ENCODE measurements at regions not wholly inside any gene's neighbourhood (a gene's known extent, or its start where the extent isn't known, plus 50 kb on each side); places are given as distances from the start of the nearest gene placed in this dataset.

DNA sequence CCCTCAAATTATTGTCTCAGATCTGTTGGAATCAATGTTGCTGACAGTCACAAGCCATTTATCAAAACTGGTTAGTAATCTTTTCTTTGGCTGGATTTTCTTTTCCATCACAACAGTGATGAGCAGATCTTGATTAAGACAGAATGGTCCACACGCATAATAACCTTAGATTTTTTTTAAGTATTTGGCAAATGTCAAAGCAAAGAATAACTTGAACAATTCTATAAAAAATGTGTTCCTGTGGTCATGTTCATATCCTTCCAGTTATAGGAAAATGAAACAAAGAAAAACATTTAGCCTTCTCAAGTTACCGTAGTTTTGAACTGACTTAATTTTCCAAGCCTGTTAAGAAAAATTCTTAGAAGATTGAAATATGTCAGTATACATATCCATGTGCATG, 659.9 kb upstream of the ID2 start:
- no peak overlapping the region for H3T11ph ChIP-seq (ENCODE audit: low read length)
- Mint-ChIP-seq H3K4me1 (peaks cover 0 to 4% of the 10 kb centered on the region in 2 experiments; a peak in 1 of 4 replicates), H3K9me3 (peaks cover 6 to 7% of the 10 kb centered on the region in 2 experiments; a peak in 4 of 5 replicates)

More for the DNA sequence above, 659.9 kb upstream of the ID2 start:
- no peak overlapping the region for H3K56ac ChIP-seq (ENCODE audit: insufficient read length, low read depth, low read length)
- H3K4me1 ChIP-seq (ENCODE audit: insufficient read depth, low read length): no peaks in the 10 kb centered on the region
- H3K23me2 ChIP-seq (ENCODE audit: insufficient read length, low read depth, low read length, poor library complexity, severe bottlenecking): no peaks in the 10 kb centered on the region
- H4K5ac ChIP-seq (ENCODE audit: insufficient read length, low read depth, low read length): no peak overlapping the region
- no peak overlapping the region for H2AK5ac ChIP-seq (ENCODE audit: insufficient read length, low read length)
- no peak overlapping the region for H3K27ac Mint-ChIP-seq
- DNase-seq: no peak
- H4K91ac ChIP-seq (ENCODE audit: insufficient read length, low read depth, low read length): no peak overlapping the region
- peaks cover 2% of the 10 kb centered on the region for H3K27me3 Mint-ChIP-seq (ENCODE audit: low read depth)
- TF ChIP-seq, protein P1, sequence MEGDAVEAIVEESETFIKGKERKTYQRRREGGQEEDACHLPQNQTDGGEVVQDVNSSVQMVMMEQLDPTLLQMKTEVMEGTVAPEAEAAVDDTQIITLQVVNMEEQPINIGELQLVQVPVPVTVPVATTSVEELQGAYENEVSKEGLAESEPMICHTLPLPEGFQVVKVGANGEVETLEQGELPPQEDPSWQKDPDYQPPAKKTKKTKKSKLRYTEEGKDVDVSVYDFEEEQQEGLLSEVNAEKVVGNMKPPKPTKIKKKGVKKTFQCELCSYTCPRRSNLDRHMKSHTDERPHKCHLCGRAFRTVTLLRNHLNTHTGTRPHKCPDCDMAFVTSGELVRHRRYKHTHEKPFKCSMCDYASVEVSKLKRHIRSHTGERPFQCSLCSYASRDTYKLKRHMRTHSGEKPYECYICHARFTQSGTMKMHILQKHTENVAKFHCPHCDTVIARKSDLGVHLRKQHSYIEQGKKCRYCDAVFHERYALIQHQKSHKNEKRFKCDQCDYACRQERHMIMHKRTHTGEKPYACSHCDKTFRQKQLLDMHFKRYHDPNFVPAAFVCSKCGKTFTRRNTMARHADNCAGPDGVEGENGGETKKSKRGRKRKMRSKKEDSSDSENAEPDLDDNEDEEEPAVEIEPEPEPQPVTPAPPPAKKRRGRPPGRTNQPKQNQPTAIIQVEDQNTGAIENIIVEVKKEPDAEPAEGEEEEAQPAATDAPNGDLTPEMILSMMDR (conservative IDR thresholded peaks at IDR 0.05): no peak
- no peak overlapping the region for H4K8ac ChIP-seq (replicated peaks; ENCODE audit: insufficient read length, low read depth, low read length)
- no peaks in the 10 kb centered on the region for H3K27me3 ChIP-seq (ENCODE audit: insufficient read depth, low read length)
- H3K18ac ChIP-seq (ENCODE audit: insufficient read length, low read depth, low read length): no peak overlapping the region
- H2BK15ac ChIP-seq (ENCODE audit: low read depth, low read length): no peak overlapping the region
- WGBS (ENCODE audit: extremely low coverage, insufficient read length, low lambda C conversion rate): no CpG with 5 or more reads among the region's 2 CpGs
- peaks cover 2 to 10% (median 9%) of the 10 kb centered on the region in 3 experiments; a peak in 5 of 7 replicates for H3K36me3 Mint-ChIP-seq (ENCODE audit: insufficient read depth in 1 of 3, low read depth in 3 of 3)
- no peak overlapping the region for H3K23ac ChIP-seq (ENCODE audit: insufficient read length, low read depth, low read length)
- no peak overlapping the region for H2BK5ac ChIP-seq (ENCODE audit: insufficient read length, low read length)
- H3K4me2 ChIP-seq (ENCODE audit: insufficient read depth, insufficient read length, low read length): no peak overlapping the region
- no peak overlapping the region for H3K4ac ChIP-seq (ENCODE audit: low read depth, low read length)
- H4K20me1 ChIP-seq (ENCODE audit: control insufficient read depth, insufficient read depth, insufficient read length): no peaks in the 10 kb centered on the region
- no peak overlapping the region for H3K14ac ChIP-seq (ENCODE audit: insufficient read depth, low read length)
- H2AFZ ChIP-seq (ENCODE audit: low read length): no peak overlapping the region
- no peaks in the 10 kb centered on the region for H3K79me1 ChIP-seq (ENCODE audit: insufficient read depth, low read depth, low read length, poor library complexity, severe bottlenecking)
- no peak overlapping the region for H2BK12ac ChIP-seq (ENCODE audit: insufficient read length, low read depth, low read length)
- no peak overlapping the region for H2BK20ac ChIP-seq (ENCODE audit: low read depth, low read length, poor library complexity, severe bottlenecking)
- H3K9ac ChIP-seq (ENCODE audit: extremely low read depth, insufficient read length, low read length): no peak overlapping the region
- H3K4me3 Mint-ChIP-seq: no peak overlapping the region
- no peak overlapping the region for H3K27ac ChIP-seq (ENCODE audit: insufficient read length, low read depth, low read length)
- no peaks in the 10 kb centered on the region for H3K9me3 ChIP-seq (ENCODE audit: control insufficient read depth, low read depth, low read length)
- no peak overlapping the region for H2BK120ac ChIP-seq (ENCODE audit: low read depth, low read length, poor library complexity, severe bottlenecking)
- H3K79me2 ChIP-seq (ENCODE audit: insufficient read depth, low read length): no peaks in the 10 kb centered on the region

Data from H9 (cell line).